PC-3 (cell line): ENCODE measurements at regions not wholly inside any gene's neighbourhood (a gene's known extent, or its start where the extent isn't known, plus 50 kb on each side); places are given as distances from the start of the nearest gene placed in this dataset.

Experiments used
- ATAC-seq: fragments of 200-7000 bp; cut with Tn5 transposase; 2 replicates; pipeline ENCODE4 v1.9.1; 2020; ENCODE audit warnings: mild to moderate bottlenecking, moderate library complexity
- BruUV-seq: library from RNA; stranded (reverse); fragments of 400-500 nt; replicated peaks from 2 replicates; lab custom pipeline; 2021; lab: Mats Ljungman, UMichigan
- CTCF ChIA-PET: fragments of 300-600 bp; sonication (Branson Sonifier 250); formaldehyde crosslinking; loops from one replicate; lab custom pipeline; 2022; ENCODE audit warnings: antibody characterized with exemption; lab: Charles Lee
- POLR2A ChIA-PET: fragments of 300-600 bp; sonication (Branson Sonifier 250); formaldehyde crosslinking; loops from one replicate; lab custom pipeline; 2022; ENCODE audit warnings: antibody characterized with exemption; ENCODE audit not compliant: unreplicated experiment; lab: Charles Lee
- DNase-seq: peaks from one replicate; pipeline ENCODE4 v3.0.0-alpha.2; 2015
- H2AFZ ChIP-seq: fragments of 300-600 bp; sonication (generic); 2 replicates; pipeline ENCODE4 v1.6.0; 2016; ENCODE audit warnings: antibody characterized with exemption, low read length
- H3F3A ChIP-seq: fragments of 300-600 bp; sonication (generic); one replicate; pipeline ENCODE4 v1.6.0; 2017; ENCODE audit warnings: antibody characterized with exemption, low read length, control low read depth, mild to moderate bottlenecking; ENCODE audit not compliant: unreplicated experiment
- H3K27ac ChIP-seq: fragments of 300-600 bp; sonication (generic); 2 replicates; pipeline ENCODE4 v1.5.1; 2016; ENCODE audit warnings: mild to moderate bottlenecking, low read length
- H3K27me3 ChIP-seq: fragments of 300-600 bp; sonication (generic); 2 replicates; pipeline ENCODE4 v1.6.1; 2016; ENCODE audit warnings: low read length, mixed read lengths
- H3K36me3 ChIP-seq: fragments of 300-600 bp; sonication (generic); 2 replicates; pipeline ENCODE4 v1.6.1; 2016; ENCODE audit warnings: low read depth, mixed run types, low read length, mixed read lengths
- H3K4me1 ChIP-seq: fragments of 300-600 bp; sonication (generic); 2 replicates; pipeline ENCODE4 v1.5.1; 2016; ENCODE audit warnings: low read length; ENCODE audit not compliant: insufficient read depth
- H3K4me2 ChIP-seq: fragments of 300-600 bp; sonication (generic); 2 replicates; pipeline ENCODE4 v1.6.0; 2016; ENCODE audit warnings: low read length
- H3K4me3 ChIP-seq: fragments of 300-600 bp; sonication (generic); 2 replicates; pipeline ENCODE4 v1.5.1; 2016; ENCODE audit warnings: mild to moderate bottlenecking, low read length, mixed read lengths
- H3K79me2 ChIP-seq: fragments of 300-600 bp; sonication (generic); 2 replicates; pipeline ENCODE4 v1.6.1; 2017; ENCODE audit warnings: low read length, mixed read lengths
- H3K9ac ChIP-seq: fragments of 300-600 bp; sonication (generic); 2 replicates; pipeline ENCODE4 v1.6.0; 2016; ENCODE audit warnings: mild to moderate bottlenecking, low read length
- H3K9me2 ChIP-seq: fragments of 300-600 bp; sonication (generic); replicated peaks from 2 replicates; pipeline ENCODE4 v1.6.1; 2016; ENCODE audit warnings: mixed run types, low read length, mixed read lengths
- H3K9me3 ChIP-seq: fragments of 300-600 bp; sonication (generic); 2 replicates; pipeline ENCODE4 v1.6.1; 2016; ENCODE audit warnings: low read length, mixed read lengths
- H4K20me1 ChIP-seq: fragments of 300-600 bp; sonication (generic); 2 replicates; pipeline ENCODE4 v1.6.1; 2016; ENCODE audit warnings: low read length, mixed read lengths
- CTCF ChIP-seq: fragments of 300-600 bp; sonication (generic); conservative IDR thresholded peaks from 2 replicates; pipeline ENCODE4 v1.5.1; 2017; ENCODE audit warnings: antibody characterized with exemption, low read depth, mild to moderate bottlenecking, low read length
- EZH2 ChIP-seq: fragments of 300-600 bp; sonication (generic); IDR thresholded peaks from one replicate; pipeline ENCODE4 v1.6.1; 2017; ENCODE audit warnings: antibody characterized with exemption, mild to moderate bottlenecking, low read length; ENCODE audit not compliant: unreplicated experiment
- EZH2phosphoT487 ChIP-seq: fragments of 300-600 bp; sonication (generic); IDR thresholded peaks from 2 replicates; pipeline ENCODE4 v1.6.1; 2018; ENCODE audit warnings: mild to moderate bottlenecking, antibody characterized with exemption, low read length, borderline replicate concordance
- intact Hi-C: fragments of 100-400 bp; cut with micrococcal nuclease; formaldehyde crosslinking; loops from 2 replicates; pipeline ENCODE4 v1.9.0; 2023

- Histone ChIP-seq H3K27ac (no peak overlapping the region), H3K79me2 (no peaks in the 10 kb centered on the region), H4K20me1 (no peaks in the 10 kb centered on the region), H3K4me3 (no peak overlapping the region), H2AFZ (no peak overlapping the region), H3K4me1 (peaks cover 5% of the 10 kb centered on the region; the same call in 1 of the 2 replicates), H3K9me2 (no peaks in the 10 kb centered on the region), H3K9me3 (no peaks in the 10 kb centered on the region), H3K9ac (no peak overlapping the region), H3K4me2 (no peak overlapping the region), H3F3A (no peaks in the 10 kb centered on the region), H3K36me3 (no peaks in the 10 kb centered on the region), H3K27me3 (peaks cover 29% of the 10 kb centered on the region)
- DNase-seq (no peak), ATAC-seq (no peak)
- intact Hi-C loops: no loop called here
- ChIA-PET POLR2A (no interaction called here), CTCF (no interaction called here)
- BruUV-seq: no TSS peak
- TF ChIP-seq CTCF (no peak), EZH2 (no peak), EZH2phosphoT487 (no peak)
Observed at GRCh38 chr6:167677422-167677789, 149.3 kb upstream of the AFDN start.

DNA sequence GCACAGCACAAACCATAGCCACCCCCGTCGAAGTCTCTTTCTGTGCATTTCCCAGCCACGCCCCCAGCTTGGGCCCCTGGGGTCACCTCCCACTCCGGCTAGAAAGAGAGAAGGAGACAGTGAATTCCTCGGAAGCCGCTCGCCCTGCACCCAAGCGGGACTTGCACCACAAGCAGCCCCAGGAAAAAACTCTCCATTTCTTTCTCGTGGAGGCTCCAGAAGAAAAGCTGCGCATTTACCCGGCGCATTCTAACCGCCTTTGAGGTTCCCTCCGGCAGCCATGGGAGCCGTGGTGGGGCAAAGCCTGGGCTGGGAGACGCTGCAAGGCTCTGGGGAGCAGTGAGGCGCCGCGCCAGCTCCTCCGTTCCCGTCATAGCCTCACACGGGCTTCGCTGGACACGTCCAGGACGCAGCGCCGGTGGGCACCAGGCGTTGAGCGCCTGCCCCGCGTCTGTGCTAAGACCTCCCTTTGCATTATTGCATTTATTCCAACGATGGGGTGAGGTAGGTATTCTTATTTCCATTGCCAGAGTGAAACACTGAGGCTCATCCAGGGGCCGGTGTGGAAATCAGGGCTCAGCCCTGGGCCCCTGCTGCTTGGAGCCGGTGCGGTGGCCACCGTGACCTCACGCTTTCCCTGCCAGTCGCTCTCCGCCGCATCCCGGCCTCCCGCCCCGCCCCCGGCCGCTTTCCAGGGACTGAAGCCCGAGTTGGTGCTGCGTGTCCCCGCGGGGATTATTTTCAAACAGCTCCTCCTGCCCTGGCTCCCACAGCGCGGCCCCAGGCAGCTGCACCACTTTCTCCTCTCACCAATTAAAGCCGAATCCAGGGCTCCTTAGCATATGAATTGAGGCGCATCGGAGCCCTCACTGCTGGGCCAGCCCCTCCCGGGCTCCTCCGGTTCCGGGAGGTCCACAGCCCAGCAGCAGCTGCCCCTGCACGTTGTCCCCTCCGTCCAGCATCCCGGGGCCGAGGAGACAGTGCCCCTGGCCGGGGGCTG lies 148.3 kb upstream of the AFDN start:
- peaks cover 29% of the 10 kb centered on the region for H3K27me3 ChIP-seq
- ChIA-PET POLR2A (no interaction called here), CTCF (no interaction called here)
- no peak overlapping the region for H3K9ac ChIP-seq
- no peak for ATAC-seq
- no peak overlapping the region for H2AFZ ChIP-seq
- H3K4me1 ChIP-seq: peaks cover 12% of the 10 kb centered on the region
- no peaks in the 10 kb centered on the region for H4K20me1 ChIP-seq
- no peak for TF ChIP-seq EZH2phosphoT487
- TF ChIP-seq EZH2: no peak
- TF ChIP-seq CTCF: no peak
- no peaks in the 10 kb centered on the region for H3K36me3 ChIP-seq
- no peaks in the 10 kb centered on the region for H3K9me2 ChIP-seq
- H3K9me3 ChIP-seq: no peaks in the 10 kb centered on the region
- H3F3A ChIP-seq: no peaks in the 10 kb centered on the region
- no peak overlapping the region for H3K27ac ChIP-seq
- H3K4me3 ChIP-seq: no peak overlapping the region
- intact Hi-C loops: no loop called here
- no peak overlapping the region for H3K4me2 ChIP-seq
- no peak for DNase-seq
- H3K79me2 ChIP-seq: no peaks in the 10 kb centered on the region
- no TSS peak for BruUV-seq
